Epithelial cell of prostate (primary cell): ENCODE measurements at regions not wholly inside any gene's neighbourhood (a gene's known extent, or its start where the extent isn't known, plus 50 kb on each side); places are given as distances from the start of the nearest gene placed in this dataset.

Source experiments
- DNase-seq: peaks from one replicate; pipeline ENCODE4 v3.0.0-alpha.2; 2011; ENCODE audit warnings: low read depth, low spot score
- H3K27ac ChIP-seq: fragments of 450-650 bp; 2 replicates; pipeline ENCODE4 v1.5.1; 2017; ENCODE audit warnings: mild to moderate bottlenecking

DNA sequence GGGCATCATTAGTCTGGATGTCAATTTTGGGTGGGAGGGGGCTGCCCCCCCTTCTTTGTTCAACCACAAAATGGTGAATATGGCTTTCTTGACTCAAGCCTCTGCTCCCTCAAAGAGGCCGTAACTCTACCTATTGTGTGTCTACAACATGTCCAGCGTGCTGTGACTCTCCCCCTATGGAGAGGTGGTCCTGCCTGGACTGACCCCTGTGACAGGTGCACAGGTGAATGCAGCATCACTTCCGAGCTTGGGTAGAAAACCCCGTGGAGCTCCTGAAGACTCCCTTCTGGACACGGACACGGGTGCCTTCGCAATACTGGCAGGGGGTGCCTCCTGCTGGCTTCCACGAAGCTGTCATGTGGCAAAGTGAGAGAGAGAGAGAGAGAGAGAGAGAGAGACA, 397.8 kb downstream of the GALR1 start:
- H3K27ac ChIP-seq: no peak overlapping the region
- DNase-seq: no peak

GRCh38 chr18:77648411-77648810, 398.8 kb downstream of the GALR1 start:
- H3K27ac ChIP-seq: no peak overlapping the region
- no peak for DNase-seq

DNA sequence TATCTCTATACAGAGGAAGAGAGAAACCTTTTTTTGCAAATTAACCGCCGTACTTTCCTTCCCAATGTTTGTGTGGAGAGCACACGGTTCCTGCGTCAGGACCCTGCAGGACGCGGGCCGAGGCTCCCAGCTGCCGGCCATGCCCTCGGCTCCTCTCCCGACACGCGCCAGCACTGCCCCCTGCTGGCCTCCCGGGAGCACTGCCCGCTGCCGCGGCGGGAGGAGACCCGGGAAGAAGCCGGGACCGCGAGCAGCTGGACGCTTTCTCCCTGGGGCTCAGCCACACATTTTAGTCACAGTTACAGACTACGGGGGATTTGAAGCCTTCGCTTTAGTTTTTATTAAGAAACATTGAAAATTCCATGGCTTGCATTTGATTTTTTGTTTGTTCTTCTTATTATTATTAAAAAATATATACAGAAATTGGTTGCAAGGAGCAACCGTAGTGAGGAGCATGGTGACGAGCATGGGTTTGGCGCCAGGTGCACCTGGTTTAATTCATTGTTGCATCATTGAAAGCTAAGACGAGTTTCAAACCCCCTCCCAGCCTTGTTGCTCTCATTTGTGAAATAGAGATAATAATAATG, 401.2 kb downstream of the GALR1 start:
- DNase-seq: no peak
- H3K27ac ChIP-seq: no peak overlapping the region

DNA sequence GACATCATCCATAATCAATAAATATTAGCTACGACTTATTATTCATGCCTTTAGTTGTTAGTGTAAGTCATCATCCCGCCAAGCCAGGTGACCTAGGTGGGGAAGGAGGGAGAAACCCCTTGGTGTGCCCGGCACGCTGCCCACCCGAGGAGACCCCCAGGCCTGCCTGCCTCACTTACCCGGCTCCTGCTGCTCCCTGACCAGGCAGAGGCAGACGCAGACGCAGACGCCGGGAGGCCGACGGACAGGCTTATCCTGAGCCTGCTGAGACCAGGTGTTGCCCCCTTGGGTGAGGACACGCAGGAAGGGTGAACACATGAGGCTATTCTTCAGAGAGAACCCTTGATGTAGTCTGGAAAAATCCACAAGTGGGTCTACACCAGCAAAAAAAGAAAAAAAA, 401.8 kb downstream of the GALR1 start:
- no peak overlapping the region for H3K27ac ChIP-seq
- no peak for DNase-seq

GRCh38 chr18:77653792-77654191, 404.1 kb downstream of the GALR1 start:
- H3K27ac ChIP-seq: no peak overlapping the region
- DNase-seq: no peak

DNA sequence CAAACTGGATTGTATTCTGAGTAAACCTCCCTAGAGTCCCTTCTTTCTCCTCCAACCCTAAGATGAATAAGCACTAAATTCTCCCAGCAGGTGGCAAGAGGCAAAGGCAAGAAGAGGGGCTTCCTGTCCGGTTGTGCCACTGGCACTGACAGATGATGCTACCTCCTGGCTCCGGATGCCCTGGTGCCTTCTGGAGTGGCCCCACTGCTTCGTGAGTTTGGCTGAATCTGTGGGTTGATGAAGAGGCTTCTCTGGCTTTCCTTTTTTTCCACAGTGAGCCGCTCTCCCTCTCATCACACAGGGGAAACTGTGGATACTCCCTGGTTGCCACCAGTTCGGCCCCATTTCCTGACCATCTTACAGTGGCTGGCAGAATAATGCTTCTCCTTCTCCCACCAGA, 404.7 kb downstream of the GALR1 start:
- H3K27ac ChIP-seq: no peak overlapping the region
- DNase-seq: no peak

- no peak for DNase-seq
- H3K27ac ChIP-seq: no peak overlapping the region
Observed at GRCh38 chr18:77657651-77658298, 408.1 kb downstream of the GALR1 start.

- DNase-seq: no peak
- no peak overlapping the region for H3K27ac ChIP-seq
Observed at GRCh38 chr18:77658299-77658662, 408.6 kb downstream of the GALR1 start.

DNA sequence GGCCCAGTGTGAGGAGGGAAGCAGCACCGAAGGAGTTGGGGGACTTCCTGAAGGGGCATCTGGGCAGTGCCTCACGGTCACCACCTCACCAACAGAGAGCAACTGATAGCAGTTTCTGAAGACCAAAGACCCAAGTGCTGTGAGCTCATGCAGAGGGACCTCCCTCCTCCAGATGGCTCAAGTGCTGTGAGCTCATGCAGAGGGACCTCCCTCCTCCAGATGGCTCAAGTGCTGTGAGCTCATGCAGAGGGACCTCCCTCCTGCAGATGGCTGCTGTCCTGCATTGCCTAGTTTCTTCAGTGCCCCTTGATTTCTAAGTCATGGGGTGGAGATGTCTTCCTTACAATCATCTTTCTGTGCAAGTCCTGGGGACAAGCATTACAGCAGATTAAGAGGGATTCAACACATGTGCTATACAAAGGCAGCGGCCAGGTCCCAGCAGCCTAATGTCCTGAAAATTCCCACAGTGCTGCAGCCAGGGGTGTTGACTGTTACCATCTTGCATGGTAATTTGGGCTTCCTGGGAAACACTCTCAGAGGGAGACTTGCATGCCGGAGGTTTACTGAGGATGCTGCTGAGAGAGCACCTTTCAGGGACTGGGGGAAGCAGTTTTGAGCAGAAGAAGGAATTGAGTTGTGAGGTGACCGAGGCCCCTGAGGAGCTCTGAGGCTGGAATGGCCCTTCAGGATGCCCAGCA, 409.3 kb downstream of the GALR1 start:
- no peak for DNase-seq

GRCh38 chr18:77666613-77667012, 417.0 kb downstream of the GALR1 start:
- no peak for DNase-seq

More for the DNA sequence above, 409.3 kb downstream of the GALR1 start:
- no peak overlapping the region for H3K27ac ChIP-seq

DNA sequence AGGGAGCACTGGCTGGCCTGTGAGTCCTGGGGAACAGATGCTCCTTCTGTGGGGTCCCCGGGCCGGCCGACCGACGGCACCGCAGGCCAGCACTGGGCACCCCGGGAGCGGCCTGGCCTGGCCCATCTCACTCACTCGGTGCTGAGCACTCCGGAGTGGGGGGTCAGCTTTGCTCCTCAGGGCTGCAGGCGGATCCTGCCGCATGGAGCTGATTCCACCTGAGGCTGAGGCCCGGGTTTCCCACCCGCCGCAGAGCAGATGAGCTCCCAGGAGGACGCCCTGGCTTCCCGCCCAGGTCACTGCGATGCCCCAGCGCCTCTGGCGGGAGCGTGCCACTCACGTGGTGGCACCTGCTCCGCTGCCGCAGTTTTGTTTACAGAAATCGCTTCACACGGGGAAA, 418.6 kb downstream of the GALR1 start:
- no peak for DNase-seq
- no peak overlapping the region for H3K27ac ChIP-seq

More at GRCh38 chr18:77666613-77667012, 417.0 kb downstream of the GALR1 start:
- H3K27ac ChIP-seq: no peak overlapping the region

GRCh38 chr18:77669331-77669730, 419.7 kb downstream of the GALR1 start:
- no peak overlapping the region for H3K27ac ChIP-seq
- no peak for DNase-seq

DNA sequence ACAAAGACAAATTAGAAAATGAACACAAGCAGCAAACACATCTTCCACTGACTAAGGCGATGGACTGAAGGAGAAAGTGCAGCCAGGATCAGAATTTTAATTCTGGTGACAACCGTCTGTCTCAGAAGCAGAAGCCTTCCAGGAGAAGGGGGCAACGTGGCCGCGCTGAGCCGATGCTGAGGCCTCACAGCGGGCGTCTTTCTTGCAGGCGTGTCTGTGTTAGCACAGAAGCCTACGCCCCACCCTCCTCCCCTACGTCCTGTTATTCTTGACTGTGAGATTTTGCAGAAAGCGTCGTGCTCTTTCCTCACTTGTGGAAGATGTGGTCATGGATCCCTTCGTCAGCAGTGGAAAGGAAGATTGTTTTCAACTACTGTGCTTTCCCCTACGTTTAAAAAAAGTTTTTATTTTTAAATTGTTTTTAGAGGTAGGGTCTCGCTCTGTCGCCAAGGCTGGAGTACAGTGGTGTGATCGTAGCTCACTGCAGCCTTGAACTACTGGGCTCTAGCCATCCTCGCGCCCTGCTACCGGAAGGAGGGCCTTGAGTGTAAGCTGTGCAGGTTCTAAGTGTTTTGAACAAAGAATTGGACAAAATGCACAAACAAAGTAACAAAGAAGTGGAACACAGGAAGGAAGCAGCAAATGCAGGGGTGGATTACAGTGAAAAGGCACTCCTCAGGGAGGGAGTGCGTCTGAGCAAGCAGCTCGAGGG, 422.0 kb downstream of the GALR1 start:
- H3K27ac ChIP-seq: no peak overlapping the region
- no peak for DNase-seq

DNA sequence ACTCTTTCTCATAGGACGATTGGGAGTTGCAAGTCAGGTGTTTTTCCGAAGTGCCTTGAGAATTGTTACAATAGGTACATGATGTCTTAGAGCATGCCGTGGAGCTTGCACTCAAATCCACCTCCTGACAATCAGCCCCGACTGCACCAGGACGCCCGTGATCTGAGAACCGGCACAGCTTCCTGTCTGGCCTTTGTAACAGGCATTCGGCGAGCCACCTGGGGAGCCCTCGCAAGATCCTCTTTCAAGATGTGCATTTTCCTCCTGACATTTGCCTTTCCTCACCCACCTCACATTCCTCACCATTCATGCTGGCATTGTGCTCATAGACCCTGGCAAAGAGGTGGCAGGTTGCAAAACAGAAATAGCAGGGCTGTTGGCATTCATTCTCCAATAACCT, 427.3 kb downstream of the GALR1 start:
- H3K27ac ChIP-seq: no peak overlapping the region
- no peak for DNase-seq

- no peak for DNase-seq
- H3K27ac ChIP-seq: no peak overlapping the region
Observed at GRCh38 chr18:77677536-77677935, 427.9 kb downstream of the GALR1 start.

- DNase-seq: no peak
Observed at GRCh38 chr18:77679869-77680268, 430.2 kb downstream of the GALR1 start.

GRCh38 chr18:77700051-77700450, 450.4 kb downstream of the GALR1 start:
- no peak for DNase-seq

More at GRCh38 chr18:77679869-77680268, 430.2 kb downstream of the GALR1 start:
- H3K27ac ChIP-seq: no peak overlapping the region

DNA sequence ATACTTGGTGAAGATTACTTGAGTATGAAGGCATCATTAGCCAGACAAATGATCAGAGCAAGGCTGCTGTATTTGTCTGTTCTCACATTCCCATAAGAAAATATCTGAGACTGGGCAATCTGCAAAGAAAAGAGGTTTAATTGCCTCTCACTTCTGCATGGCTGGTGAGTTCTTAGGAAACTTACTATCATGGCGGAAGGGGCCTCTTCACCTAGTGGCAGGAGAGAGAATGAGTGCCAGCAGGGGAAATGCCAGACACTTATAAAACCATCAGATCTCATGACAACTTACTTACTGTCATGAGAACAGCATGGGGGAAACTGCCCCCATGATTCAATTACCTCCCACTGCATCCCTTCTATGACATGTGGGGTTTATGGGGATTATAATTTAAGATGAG, 452.3 kb downstream of the GALR1 start:
- no peak for DNase-seq
- H3K27ac ChIP-seq: no peak overlapping the region

More at GRCh38 chr18:77700051-77700450, 450.4 kb downstream of the GALR1 start:
- H3K27ac ChIP-seq: no peak overlapping the region

DNA sequence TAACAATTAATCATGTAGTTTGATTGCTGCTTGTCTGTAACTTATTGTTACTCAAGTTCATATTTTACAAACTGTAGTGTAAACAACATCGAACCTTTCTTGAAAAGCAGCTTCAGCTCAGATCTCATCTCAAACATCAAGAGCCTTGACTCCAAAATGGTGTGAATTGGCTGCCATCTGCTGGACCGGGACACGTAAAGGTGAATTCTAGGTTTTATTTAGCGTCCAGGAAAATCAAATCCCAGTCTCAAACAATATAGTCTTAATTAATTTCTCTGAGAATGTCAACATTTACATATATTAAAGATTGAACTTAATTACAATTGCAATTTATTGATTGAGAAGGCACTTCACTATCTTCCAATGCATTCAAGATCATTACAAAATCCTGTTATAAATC, 453.0 kb downstream of the GALR1 start:
- no peak overlapping the region for H3K27ac ChIP-seq
- no peak for DNase-seq

DNA sequence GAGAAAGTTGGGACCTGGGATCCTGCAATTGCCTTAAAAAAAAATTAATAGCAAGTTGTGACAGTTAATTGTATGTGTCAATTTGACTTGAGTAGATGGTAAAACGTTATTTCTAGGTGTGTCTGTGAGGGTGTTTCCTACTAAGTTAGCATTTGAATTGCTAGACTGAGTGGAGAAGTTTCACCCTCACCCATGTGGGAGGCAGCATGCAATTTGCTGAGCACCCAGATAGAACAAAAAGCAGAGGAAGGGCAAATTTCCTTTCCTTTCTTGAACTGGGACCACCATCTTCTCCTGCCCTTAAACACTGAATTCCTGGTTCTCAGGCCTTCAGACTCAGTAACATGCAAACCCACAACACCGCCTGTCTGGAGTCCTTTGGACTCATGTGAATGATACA, 455.7 kb downstream of the GALR1 start:
- H3K27ac ChIP-seq: no peak overlapping the region
- DNase-seq: no peak
